Progenitor cell of endocrine pancreas (in vitro differentiated cells): ENCODE measurements at regions not wholly inside any gene's neighbourhood (a gene's known extent, or its start where the extent isn't known, plus 50 kb on each side); places are given as distances from the start of the nearest gene placed in this dataset.

ENCODE experiments used
- DNase-seq: peaks from one replicate; pipeline ENCODE4 v3.0.0; 2021; ENCODE audit warnings: low spot score; ENCODE audit not compliant: unreplicated experiment
- H3K27ac Mint-ChIP-seq: 2 replicates; pipeline ENCODE4 v1.8.0; 2021; ENCODE audit warnings: mild to moderate bottlenecking, moderate library complexity, mixed read lengths
- H3K27me3 Mint-ChIP-seq: 2 replicates; pipeline ENCODE4 v1.8.0; 2021; ENCODE audit warnings: mixed read lengths
- H3K36me3 Mint-ChIP-seq: 2 replicates; pipeline ENCODE4 v1.8.0; 2022; ENCODE audit warnings: mixed read lengths; ENCODE audit not compliant: insufficient read depth
- H3K4me1 Mint-ChIP-seq: 2 replicates; pipeline ENCODE4 v1.8.0; 2021; ENCODE audit warnings: low read depth, mixed read lengths
- H3K4me3 Mint-ChIP-seq: 2 replicates; pipeline ENCODE4 v1.8.0; 2021; ENCODE audit warnings: low read depth, mild to moderate bottlenecking, moderate library complexity, mixed read lengths
- H3K9me3 Mint-ChIP-seq: 2 replicates; pipeline ENCODE4 v1.8.0; 2021; ENCODE audit warnings: low read depth, mixed read lengths
- TF ChIP-seq, protein P1 (sequence below): fragments of 200-600 bp; sonication (generic); IDR thresholded peaks from one replicate; pipeline ENCODE4 v1.5.0; 2021; ENCODE audit warnings: antibody characterized with exemption, mild to moderate bottlenecking; ENCODE audit not compliant: unreplicated experiment

DNA sequence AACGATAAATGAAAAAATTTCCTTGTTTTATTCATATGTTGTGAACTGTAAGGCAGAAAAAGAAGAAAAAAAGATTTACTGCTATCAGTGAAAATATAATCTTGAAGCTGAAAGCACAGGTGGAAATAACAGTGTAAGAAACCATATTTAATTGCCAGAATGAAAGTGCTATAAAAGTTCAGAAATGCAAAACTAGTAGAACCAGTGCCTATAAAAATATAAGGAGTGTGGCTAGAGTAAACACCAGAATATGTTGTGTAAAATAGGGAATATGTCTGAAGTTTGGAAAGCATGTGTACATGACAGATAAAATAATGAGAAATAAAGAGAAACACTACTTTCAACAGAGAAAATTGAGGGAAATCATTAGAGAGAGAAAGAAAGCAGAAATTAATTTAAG, 350.5 kb upstream of the NPSR1 start:
- Mint-ChIP-seq H3K36me3 (no peaks in the 10 kb centered on the region), H3K27me3 (no peaks in the 10 kb centered on the region), H3K4me3 (no peak overlapping the region), H3K4me1 (no peaks in the 10 kb centered on the region), H3K27ac (no peak overlapping the region), H3K9me3 (peaks cover 5% of the 10 kb centered on the region)
- no peak for DNase-seq
- TF ChIP-seq, protein P1, sequence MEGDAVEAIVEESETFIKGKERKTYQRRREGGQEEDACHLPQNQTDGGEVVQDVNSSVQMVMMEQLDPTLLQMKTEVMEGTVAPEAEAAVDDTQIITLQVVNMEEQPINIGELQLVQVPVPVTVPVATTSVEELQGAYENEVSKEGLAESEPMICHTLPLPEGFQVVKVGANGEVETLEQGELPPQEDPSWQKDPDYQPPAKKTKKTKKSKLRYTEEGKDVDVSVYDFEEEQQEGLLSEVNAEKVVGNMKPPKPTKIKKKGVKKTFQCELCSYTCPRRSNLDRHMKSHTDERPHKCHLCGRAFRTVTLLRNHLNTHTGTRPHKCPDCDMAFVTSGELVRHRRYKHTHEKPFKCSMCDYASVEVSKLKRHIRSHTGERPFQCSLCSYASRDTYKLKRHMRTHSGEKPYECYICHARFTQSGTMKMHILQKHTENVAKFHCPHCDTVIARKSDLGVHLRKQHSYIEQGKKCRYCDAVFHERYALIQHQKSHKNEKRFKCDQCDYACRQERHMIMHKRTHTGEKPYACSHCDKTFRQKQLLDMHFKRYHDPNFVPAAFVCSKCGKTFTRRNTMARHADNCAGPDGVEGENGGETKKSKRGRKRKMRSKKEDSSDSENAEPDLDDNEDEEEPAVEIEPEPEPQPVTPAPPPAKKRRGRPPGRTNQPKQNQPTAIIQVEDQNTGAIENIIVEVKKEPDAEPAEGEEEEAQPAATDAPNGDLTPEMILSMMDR: no peak

GRCh38 chr7:34308595-34308994, 349.4 kb upstream of the NPSR1 start:
- H3K4me1 Mint-ChIP-seq: no peaks in the 10 kb centered on the region
- no peak for DNase-seq
- H3K9me3 Mint-ChIP-seq: peaks cover 6% of the 10 kb centered on the region
- TF ChIP-seq, protein P1: no peak
- no peak overlapping the region for H3K4me3 Mint-ChIP-seq
- H3K36me3 Mint-ChIP-seq: no peaks in the 10 kb centered on the region
- no peaks in the 10 kb centered on the region for H3K27me3 Mint-ChIP-seq
- no peak overlapping the region for H3K27ac Mint-ChIP-seq

GRCh38 chr7:34309116-34309515, 348.9 kb upstream of the NPSR1 start:
- H3K36me3 Mint-ChIP-seq: no peaks in the 10 kb centered on the region
- TF ChIP-seq, protein P1: no peak
- H3K27ac Mint-ChIP-seq: no peak overlapping the region
- H3K27me3 Mint-ChIP-seq: no peaks in the 10 kb centered on the region
- peaks cover 6% of the 10 kb centered on the region for H3K9me3 Mint-ChIP-seq
- H3K4me1 Mint-ChIP-seq: no peaks in the 10 kb centered on the region
- no peak overlapping the region for H3K4me3 Mint-ChIP-seq
- DNase-seq: no peak

DNA sequence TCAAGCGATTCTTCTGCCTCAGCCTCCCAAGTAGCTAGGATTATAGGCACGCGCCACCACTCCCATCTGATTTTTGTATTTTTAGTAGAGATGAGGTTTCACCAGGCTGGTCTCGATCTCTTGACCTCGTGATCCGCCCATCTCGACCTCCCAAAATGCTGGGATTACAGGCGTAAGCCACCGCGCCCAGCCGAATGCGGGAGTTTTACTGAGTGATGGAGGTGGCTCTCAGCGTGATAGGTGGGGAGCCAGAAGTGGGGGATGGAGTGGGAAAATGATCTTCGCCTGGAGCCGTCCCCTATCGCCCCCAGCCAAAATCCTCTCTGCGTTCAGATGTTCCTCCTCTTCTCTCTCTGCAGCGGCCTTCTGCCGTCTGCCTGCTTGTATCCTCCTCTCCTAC, 348.4 kb upstream of the NPSR1 start:
- no peak overlapping the region for H3K27ac Mint-ChIP-seq
- H3K4me1 Mint-ChIP-seq: no peaks in the 10 kb centered on the region
- DNase-seq: no peak
- TF ChIP-seq, protein P1: no peak
- no peaks in the 10 kb centered on the region for H3K27me3 Mint-ChIP-seq
- no peaks in the 10 kb centered on the region for H3K36me3 Mint-ChIP-seq
- no peak overlapping the region for H3K4me3 Mint-ChIP-seq
- H3K9me3 Mint-ChIP-seq: peaks cover 6% of the 10 kb centered on the region

DNA sequence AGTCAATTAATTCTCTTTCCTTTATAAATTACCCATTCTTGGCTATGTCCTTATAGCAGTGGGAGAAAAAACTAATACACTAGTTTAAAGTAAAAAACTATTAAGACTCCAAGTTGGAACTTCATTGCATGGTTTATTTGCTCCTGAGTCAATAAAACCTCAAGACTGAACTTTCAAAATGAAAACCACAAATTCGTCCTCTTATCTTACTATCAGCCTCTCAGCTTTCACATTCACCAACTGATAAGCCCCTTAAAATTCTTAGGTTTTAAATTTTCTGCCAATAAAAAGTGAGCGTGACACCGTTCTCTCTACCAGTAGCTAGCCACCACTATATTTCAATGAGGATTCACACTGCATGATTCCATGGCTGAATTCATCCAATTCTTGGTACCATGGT, 346.4 kb upstream of the NPSR1 start:
- TF ChIP-seq, protein P1: no peak
- DNase-seq: no peak
- peaks cover 6% of the 10 kb centered on the region for H3K9me3 Mint-ChIP-seq
- H3K27me3 Mint-ChIP-seq: no peaks in the 10 kb centered on the region
- H3K4me3 Mint-ChIP-seq: no peak overlapping the region
- no peaks in the 10 kb centered on the region for H3K36me3 Mint-ChIP-seq
- no peaks in the 10 kb centered on the region for H3K4me1 Mint-ChIP-seq
- no peak overlapping the region for H3K27ac Mint-ChIP-seq
